K562 (cell line): ENCODE measurements at regions not wholly inside any gene's neighbourhood (a gene's known extent, or its start where the extent isn't known, plus 50 kb on each side); places are given as distances from the start of the nearest gene placed in this dataset.
A peak's percentile ranks its signal among the peaks of the same experiment; 100 is the strongest.

Source experiments
- ARID3A ChIP-seq: IDR thresholded peaks from 2 replicates; pipeline ENCODE4 v1.6.1; 2012; ENCODE audit warnings: low read depth, low read length, improper control_type of control experiment, borderline replicate concordance
- E2F1 ChIP-seq: sonication (generic); formaldehyde crosslinking; IDR thresholded peaks from 2 replicates; pipeline ENCODE4 v1.8.1; 2023; ENCODE audit warnings: mild to moderate bottlenecking, missing genetic modification reagents, moderate library complexity
- NCOA6 ChIP-seq: fragments of 450-650 bp; IDR thresholded peaks from 2 replicates; pipeline ENCODE4 v1.6.1; 2017; ENCODE audit warnings: mild to moderate bottlenecking
- NR2C1 ChIP-seq, 2 experiments: fragments of 450-650 bp; IDR thresholded peaks; 2 replicates each; pipeline ENCODE4 v1.6.1; 2017; ENCODE audit warnings: mild to moderate bottlenecking in 2 of 2, antibody characterized with exemption in 1 of 2, inconsistent platforms in 1 of 2, missing compliant biosample characterization in 1 of 2, missing genetic modification characterization in 1 of 2
- NR2C2 ChIP-seq, 2 experiments: fragments of 200-800 bp in 1 of 2; sonication (Bioruptor generic) in 1 of 2; sonication (generic) in 1 of 2; formaldehyde crosslinking in 1 of 2; IDR thresholded peaks; 2 replicates each; pipeline versions ENCODE4 v1.6.1 to v1.8.0; 2016 to 2022; ENCODE audit warnings: mild to moderate bottlenecking in 1 of 2, missing compliant biosample characterization in 1 of 2, missing genetic modification characterization in 1 of 2, missing genetic modification reagents in 1 of 2
- POLR2A ChIP-seq: fragments of 450-650 bp; conservative IDR thresholded peaks from 2 replicates; pipeline ENCODE4 v1.6.1; 2016
- RFX1 ChIP-seq: fragments of 450-650 bp; IDR thresholded peaks from 2 replicates; pipeline ENCODE4 v1.6.1; 2016; ENCODE audit warnings: mild to moderate bottlenecking, moderate library complexity
- TAF9B ChIP-seq: fragments of 450-650 bp; IDR thresholded peaks from 2 replicates; pipeline ENCODE4 v1.6.1; 2018; ENCODE audit warnings: mild to moderate bottlenecking; ENCODE audit not compliant: partially characterized antibody
- ZNF609 ChIP-seq: sonication (generic); formaldehyde crosslinking; IDR thresholded peaks from 2 replicates; pipeline ENCODE4 v1.8.1; 2023; ENCODE audit warnings: missing genetic modification reagents, mild to moderate bottlenecking, borderline replicate concordance

- TF ChIP-seq POLR2A (no peak), NR2C1 (IDR thresholded peaks at IDR 0.05) (no peak), NR2C1 (tag; IDR thresholded peaks at IDR 0.05) (0 out of 2 replicates have a peak, but pooled peaks have one; percentile 43), RFX1 (no peak), ARID3A (no peak), ZNF609 (CRISPR knock-in tag) (no peak), E2F1 (no peak), NCOA6 (no peak), TAF9B (no peak), NR2C2 (CRISPR knock-in tag; IDR thresholded peaks at IDR 0.05) (no peak), NR2C2 (tag; IDR thresholded peaks at IDR 0.05) (peak; percentile 72)
Measured at GRCh38 chr5:93886917-93887361, 145.5 kb upstream of the POU5F2 start.
